Osteocyte (in vitro differentiated cells): ENCODE measurements at regions not wholly inside any gene's neighbourhood (a gene's known extent, or its start where the extent isn't known, plus 50 kb on each side); places are given as distances from the start of the nearest gene placed in this dataset.

ENCODE experiments used
- DNase-seq: peaks from one replicate; pipeline ENCODE4 v3.0.0; 2021; ENCODE audit warnings: mixed read lengths; ENCODE audit not compliant: unreplicated experiment; ENCODE audit errors: extremely low spot score
- H3K27ac Mint-ChIP-seq: one replicate; pipeline ENCODE4 v1.8.0; 2021; ENCODE audit warnings: mild to moderate bottlenecking, mixed read lengths; ENCODE audit not compliant: unreplicated experiment
- H3K27me3 Mint-ChIP-seq: one replicate; pipeline ENCODE4 v1.8.0; 2021; ENCODE audit warnings: mixed read lengths; ENCODE audit not compliant: unreplicated experiment
- H3K36me3 Mint-ChIP-seq: one replicate; pipeline ENCODE4 v1.8.0; 2021; ENCODE audit warnings: mixed read lengths; ENCODE audit not compliant: unreplicated experiment
- H3K4me1 Mint-ChIP-seq: one replicate; pipeline ENCODE4 v1.8.0; 2021; ENCODE audit warnings: mixed read lengths; ENCODE audit not compliant: unreplicated experiment
- H3K4me3 Mint-ChIP-seq: one replicate; pipeline ENCODE4 v1.8.0; 2021; ENCODE audit warnings: mild to moderate bottlenecking, moderate library complexity, mixed read lengths; ENCODE audit not compliant: unreplicated experiment
- H3K9me3 Mint-ChIP-seq: one replicate; pipeline ENCODE4 v1.8.0; 2021; ENCODE audit warnings: mixed read lengths; ENCODE audit not compliant: unreplicated experiment
- CTCF ChIP-seq: fragments of 200-600 bp; sonication (generic); IDR thresholded peaks from 2 replicates; pipeline ENCODE4 v1.5.0; 2021; ENCODE audit warnings: antibody characterized with exemption, mild to moderate bottlenecking, moderate library complexity

GRCh38 chrX:39939678-39940077 lies 158.1 kb downstream of the BCOR start:
- Mint-ChIP-seq H3K27me3 (no peaks in the 10 kb centered on the region), H3K36me3 (no peaks in the 10 kb centered on the region), H3K27ac (no peak overlapping the region), H3K4me3 (no peak overlapping the region), H3K4me1 (peaks cover 23% of the 10 kb centered on the region), H3K9me3 (peaks cover 11% of the 10 kb centered on the region)
- no peak for DNase-seq
- no peak for TF ChIP-seq CTCF

- TF ChIP-seq CTCF = no peak
- Mint-ChIP-seq H3K36me3 (no peaks in the 10 kb centered on the region), H3K27ac (peak overlapping the region; percentile 52), H3K4me1 (peaks cover 16% of the 10 kb centered on the region), H3K27me3 (no peaks in the 10 kb centered on the region), H3K4me3 (no peak overlapping the region), H3K9me3 (peaks cover 11% of the 10 kb centered on the region)
- DNase-seq = no peak
Measured at GRCh38 chrX:39941332-39941920, 156.3 kb downstream of the BCOR start.

- no peak for TF ChIP-seq CTCF
- Mint-ChIP-seq H3K4me1 (peaks cover 27% of the 10 kb centered on the region), H3K27ac (no peak overlapping the region), H3K27me3 (no peaks in the 10 kb centered on the region), H3K36me3 (no peaks in the 10 kb centered on the region), H3K4me3 (no peak overlapping the region), H3K9me3 (peaks cover 11% of the 10 kb centered on the region)
- no peak for DNase-seq
Measured at GRCh38 chrX:39944416-39944815, 153.3 kb downstream of the BCOR start.

- Mint-ChIP-seq H3K9me3 (peaks cover 11% of the 10 kb centered on the region), H3K27ac (no peak overlapping the region), H3K36me3 (no peaks in the 10 kb centered on the region), H3K27me3 (no peaks in the 10 kb centered on the region), H3K4me1 (peaks cover 30% of the 10 kb centered on the region), H3K4me3 (no peak overlapping the region)
- no peak for TF ChIP-seq CTCF
- no peak for DNase-seq
Measured at GRCh38 chrX:39945709-39946108, 152.0 kb downstream of the BCOR start.

GRCh38 chrX:39946822-39947221 lies 150.9 kb downstream of the BCOR start:
- no peak for DNase-seq

More at GRCh38 chrX:39946822-39947221, 150.9 kb downstream of the BCOR start:
- Mint-ChIP-seq H3K27me3 (no peaks in the 10 kb centered on the region), H3K4me3 (no peak overlapping the region), H3K9me3 (peaks cover 11% of the 10 kb centered on the region), H3K36me3 (no peaks in the 10 kb centered on the region), H3K27ac (peak overlapping the region; percentile 54), H3K4me1 (peaks cover 21% of the 10 kb centered on the region)
- no peak for TF ChIP-seq CTCF
